ENCODE measurements at regions not wholly inside any gene's neighbourhood (a gene's known extent, or its start where the extent isn't known, plus 50 kb on each side); places are given as distances from the start of the nearest gene placed in this dataset.
"Not testable (repeated sequence)": the region's sequence is repeated elsewhere in the genome, so short reads cannot be mapped to it uniquely, and the experiment has no call there.

DNA sequence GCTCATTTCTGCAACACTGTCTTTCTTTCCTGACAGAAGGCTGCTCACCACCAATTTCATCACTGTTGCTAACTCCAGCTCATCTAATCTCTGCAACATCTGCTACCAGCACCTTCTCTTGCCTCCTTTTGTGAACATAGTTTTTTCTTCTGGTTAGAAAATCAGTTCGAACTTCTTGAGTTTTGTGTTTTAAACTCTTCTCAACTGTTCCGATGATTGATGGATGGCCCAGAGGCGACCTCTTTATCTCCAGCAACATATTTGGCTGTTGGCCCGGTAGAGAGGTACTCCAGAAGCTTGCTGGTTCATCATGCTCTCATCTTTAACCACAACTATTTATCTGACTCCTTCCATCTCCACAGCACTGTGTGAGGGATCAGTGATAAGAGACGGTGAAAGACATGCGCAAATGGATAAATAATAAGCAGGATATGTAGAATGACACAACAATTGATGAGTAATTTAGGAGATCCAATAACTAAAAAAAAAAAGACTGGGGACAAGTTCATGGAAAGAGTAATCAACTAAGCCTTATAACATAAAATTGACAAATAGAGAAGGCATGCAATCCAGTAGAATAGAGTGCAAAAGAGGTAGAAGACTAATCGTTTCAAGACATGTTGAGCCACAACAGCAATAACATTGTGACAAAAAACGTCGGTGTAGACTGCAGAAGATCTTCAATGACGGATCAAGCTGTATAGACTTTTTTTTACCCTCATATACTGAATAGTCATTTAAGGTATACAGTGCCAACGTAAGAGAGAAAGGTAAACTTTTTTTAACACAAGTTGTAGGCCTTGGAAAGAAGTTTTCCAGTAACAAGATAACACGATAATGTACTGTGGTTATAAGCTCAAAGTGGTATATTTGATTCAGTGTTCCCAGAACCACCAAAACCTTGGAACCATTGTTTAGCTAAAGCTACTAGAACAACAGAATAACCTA is 152.2 kb downstream of the CRPPA start:
- POLR2A ChIA-PET = no interaction called here
- ATAC-seq (peak; percentile 72), DNase-seq (no peak)
- Mint-ChIP-seq H3K4me1 (no peaks in the 10 kb centered on the region), H3K27ac (no peak overlapping the region), H3K4me3 (no peak overlapping the region), H3K27me3 (no peaks in the 10 kb centered on the region), H3K36me3 (no peaks in the 10 kb centered on the region), H3K9me3 (no peaks in the 10 kb centered on the region)
- H3K9me3 ChIP-seq (ENCODE audit: control insufficient read depth in 2 of 3, low read length in 3 of 3) = no peaks in the 10 kb centered on the region
- intact Hi-C loops (cut with micrococcal nuclease) = no loop called here
- CTCF ChIA-PET = no interaction called here
- H3K36me3 ChIP-seq (ENCODE audit: control insufficient read depth in 2 of 3, insufficient read depth in 3 of 3, low read length in 3 of 3) = no peaks in the 10 kb centered on the region
- no peaks in the 10 kb centered on the region for H3K4me1 ChIP-seq (ENCODE audit: control insufficient read depth in 2 of 2, insufficient read depth in 2 of 2, low read length in 2 of 2)
- no peak overlapping the region for H3K27ac ChIP-seq (ENCODE audit: low read depth, low read length)
- H3K27me3 ChIP-seq (ENCODE audit: control insufficient read depth in 2 of 2, insufficient read depth in 2 of 2, low read length in 2 of 2) = no peaks in the 10 kb centered on the region
- no peak overlapping the region for H3K4me3 ChIP-seq (ENCODE audit: low read length)

DNA sequence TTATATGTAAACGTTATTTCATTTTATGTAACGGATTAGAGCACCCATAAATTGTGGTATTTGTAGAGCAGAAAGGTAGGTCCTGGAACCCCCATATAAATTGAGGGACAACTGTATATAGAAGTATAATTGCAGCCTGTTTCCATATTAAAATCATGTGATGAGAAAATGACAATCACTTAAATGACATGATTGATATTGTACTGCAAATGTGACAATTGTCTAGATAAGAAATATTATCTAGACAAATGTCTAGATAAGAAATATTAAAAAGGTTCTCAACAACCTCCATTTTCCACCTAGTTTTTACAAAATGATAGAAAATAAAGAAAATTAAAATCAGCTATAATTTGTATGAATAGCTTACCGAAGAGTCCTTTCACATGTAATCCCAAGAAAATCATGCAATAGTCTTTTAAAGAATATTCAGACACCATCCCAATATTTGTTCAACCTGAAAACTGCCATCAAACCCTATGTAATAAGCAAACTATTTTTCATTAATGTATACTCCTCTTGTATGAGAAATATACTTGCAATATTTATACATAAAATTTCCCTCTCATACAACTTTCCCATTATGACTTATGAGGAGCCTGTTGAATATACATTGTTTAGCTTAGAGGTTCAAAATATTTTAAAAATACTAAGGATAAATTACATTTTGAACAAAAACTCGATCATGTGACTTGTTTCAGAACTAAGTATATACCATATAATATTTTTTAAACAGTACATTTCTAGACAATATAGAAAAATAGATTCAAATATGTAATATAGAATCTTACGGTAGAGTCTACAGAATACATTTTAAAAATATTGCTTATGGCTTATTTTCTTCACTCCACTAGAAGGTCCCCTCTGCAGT is 153.2 kb downstream of the CRPPA start:
- CTCF ChIA-PET = no interaction called here
- POLR2A ChIA-PET = no interaction called here

GRCh38 chr7:16266877-16267276 is 154.5 kb downstream of the CRPPA start:
- no peak for ATAC-seq
- Mint-ChIP-seq H3K9me3 (peaks cover 0 to 5% (median 0%) of the 10 kb centered on the region in 11 donors), H3K27ac (no peak overlapping the region), H3K27me3 (no peaks in the 10 kb centered on the region), H3K4me3 (no peak overlapping the region), H3K4me1 (no peaks in the 10 kb centered on the region), H3K36me3 (no peaks in the 10 kb centered on the region)
- H3K9me3 ChIP-seq (ENCODE audit: control insufficient read depth in 2 of 3, low read length in 3 of 3) = no peaks in the 10 kb centered on the region
- H3K27ac ChIP-seq (ENCODE audit: low read depth, low read length) = no peak overlapping the region
- no peaks in the 10 kb centered on the region for H3K36me3 ChIP-seq (ENCODE audit: control insufficient read depth in 2 of 3, insufficient read depth in 3 of 3, low read length in 3 of 3)
- ChIA-PET CTCF (no interaction called here), POLR2A (no interaction called here)
- intact Hi-C loops (cut with micrococcal nuclease) = no loop called here
- no peaks in the 10 kb centered on the region for H3K4me1 ChIP-seq (ENCODE audit: control insufficient read depth in 2 of 2, insufficient read depth in 2 of 2, low read length in 2 of 2)
- no peak for DNase-seq
- H3K4me3 ChIP-seq (ENCODE audit: low read length) = no peak overlapping the region
- H3K27me3 ChIP-seq (ENCODE audit: control insufficient read depth in 2 of 2, insufficient read depth in 2 of 2, low read length in 2 of 2) = no peaks in the 10 kb centered on the region

More for the DNA sequence above, 153.2 kb downstream of the CRPPA start:
- Mint-ChIP-seq H3K36me3 (no peaks in the 10 kb centered on the region), H3K27ac (no peak overlapping the region), H3K9me3 (no peaks in the 10 kb centered on the region), H3K4me3 (no peak overlapping the region), H3K27me3 (no peaks in the 10 kb centered on the region), H3K4me1 (no peaks in the 10 kb centered on the region)
- Histone ChIP-seq H3K27me3 (ENCODE audit: control insufficient read depth in 2 of 2, insufficient read depth in 2 of 2, low read length in 2 of 2) (no peaks in the 10 kb centered on the region), H3K9me3 (ENCODE audit: control insufficient read depth in 2 of 3, low read length in 3 of 3) (no peaks in the 10 kb centered on the region), H3K27ac (ENCODE audit: low read depth, low read length) (no peak overlapping the region), H3K4me1 (ENCODE audit: control insufficient read depth in 2 of 2, insufficient read depth in 2 of 2, low read length in 2 of 2) (no peaks in the 10 kb centered on the region), H3K4me3 (ENCODE audit: low read length) (no peak overlapping the region), H3K36me3 (ENCODE audit: control insufficient read depth in 2 of 3, insufficient read depth in 3 of 3, low read length in 3 of 3) (no peaks in the 10 kb centered on the region)
- intact Hi-C loops (cut with micrococcal nuclease) = no loop called here
- no peak for ATAC-seq
- DNase-seq = no peak

- H3K4me1 ChIP-seq (ENCODE audit: control insufficient read depth in 2 of 2, insufficient read depth in 2 of 2, low read length in 2 of 2); CTCF ChIA-PET; H3K4me3 Mint-ChIP-seq; POLR2A ChIA-PET; H3K4me1 Mint-ChIP-seq; H3K36me3 ChIP-seq (ENCODE audit: control insufficient read depth in 2 of 3, insufficient read depth in 3 of 3, low read length in 3 of 3); DNase-seq; H3K27me3 ChIP-seq (ENCODE audit: control insufficient read depth in 2 of 2, insufficient read depth in 2 of 2, low read length in 2 of 2); H3K9me3 ChIP-seq (ENCODE audit: control insufficient read depth in 2 of 3, low read length in 3 of 3); intact Hi-C loops (cut with micrococcal nuclease); ATAC-seq; H3K36me3 Mint-ChIP-seq; H3K27ac Mint-ChIP-seq; H3K4me3 ChIP-seq (ENCODE audit: low read length); H3K27ac ChIP-seq (ENCODE audit: low read depth, low read length); H3K27me3 Mint-ChIP-seq; H3K9me3 Mint-ChIP-seq: not testable (repeated sequence)
These were observed 154.9 kb downstream of the CRPPA start for GRCh38 chr7:16266470-16266869.

- POLR2A ChIA-PET = no interaction called here
- no peaks in the 10 kb centered on the region for H3K27me3 Mint-ChIP-seq
These were observed 155.4 kb downstream of the CRPPA start for GRCh38 chr7:16265863-16266458.

DNA sequence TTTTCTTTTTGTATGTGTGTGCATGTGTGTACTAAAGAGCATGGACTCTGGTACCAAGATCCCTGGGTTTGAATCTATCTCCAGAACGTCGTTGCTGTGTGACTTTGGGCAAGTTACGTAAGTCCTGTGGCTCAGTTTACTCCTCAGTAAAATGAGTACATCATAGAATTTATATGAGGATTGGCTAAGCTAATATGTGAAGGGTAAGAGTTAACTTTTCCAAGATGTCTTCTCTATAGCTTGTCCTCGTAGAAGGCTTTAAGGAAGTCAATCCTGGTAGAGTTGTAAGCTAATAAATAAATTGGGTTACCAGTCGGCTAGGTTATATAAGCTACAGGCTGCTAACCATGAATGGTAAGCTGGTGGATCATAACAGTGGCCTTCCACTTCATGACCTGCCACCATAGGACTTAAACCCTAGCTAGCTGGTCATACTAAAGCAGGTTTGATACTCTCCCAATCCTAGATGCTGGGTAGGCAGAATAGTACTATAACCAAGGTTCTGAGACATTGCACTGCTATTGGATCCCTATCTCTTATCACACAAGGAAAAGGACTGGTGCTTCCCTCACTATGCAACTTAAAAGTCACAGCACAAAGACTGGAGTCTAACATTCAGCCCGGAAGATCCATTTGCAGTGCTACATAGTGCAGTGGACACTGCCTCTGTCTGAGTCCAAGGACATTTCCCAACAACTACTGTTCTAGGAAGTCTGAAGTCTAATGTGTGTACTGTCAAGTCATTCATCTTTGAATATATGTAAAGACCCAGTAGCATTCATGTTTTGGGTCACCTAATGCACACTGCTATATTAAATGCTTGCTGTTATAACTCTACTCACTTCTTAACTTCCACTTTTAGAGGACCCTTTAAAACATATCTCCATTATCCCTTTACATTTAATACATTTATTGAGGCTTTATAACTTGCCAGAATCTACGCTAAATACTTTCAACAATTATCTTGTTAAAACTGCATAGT is 156.2 kb downstream of the CRPPA start:
- Mint-ChIP-seq H3K4me1 (no peaks in the 10 kb centered on the region), H3K27ac (no peak overlapping the region), H3K36me3 (no peaks in the 10 kb centered on the region), H3K27me3 (no peaks in the 10 kb centered on the region), H3K4me3 (no peak overlapping the region), H3K9me3 (peaks cover 0 to 5% (median 0%) of the 10 kb centered on the region in 11 donors)
- DNase-seq (no peak), ATAC-seq (no peak)
- Histone ChIP-seq H3K4me3 (ENCODE audit: low read length) (no peak overlapping the region), H3K4me1 (ENCODE audit: control insufficient read depth in 2 of 2, insufficient read depth in 2 of 2, low read length in 2 of 2) (no peaks in the 10 kb centered on the region), H3K9me3 (ENCODE audit: control insufficient read depth in 2 of 3, low read length in 3 of 3) (no peaks in the 10 kb centered on the region), H3K36me3 (ENCODE audit: control insufficient read depth in 2 of 3, insufficient read depth in 3 of 3, low read length in 3 of 3) (no peaks in the 10 kb centered on the region), H3K27me3 (ENCODE audit: control insufficient read depth in 2 of 2, insufficient read depth in 2 of 2, low read length in 2 of 2) (no peaks in the 10 kb centered on the region), H3K27ac (ENCODE audit: low read depth, low read length) (no peak overlapping the region)
- ChIA-PET POLR2A (no interaction called here), CTCF (no interaction called here)
- intact Hi-C loops (cut with micrococcal nuclease) = no loop called here

More at GRCh38 chr7:16265863-16266458, 155.4 kb downstream of the CRPPA start:
- Histone ChIP-seq H3K27ac (ENCODE audit: low read depth, low read length) (no peak overlapping the region), H3K27me3 (ENCODE audit: control insufficient read depth in 2 of 2, insufficient read depth in 2 of 2, low read length in 2 of 2) (no peaks in the 10 kb centered on the region), H3K4me1 (ENCODE audit: control insufficient read depth in 2 of 2, insufficient read depth in 2 of 2, low read length in 2 of 2) (no peaks in the 10 kb centered on the region), H3K36me3 (ENCODE audit: control insufficient read depth in 2 of 3, insufficient read depth in 3 of 3, low read length in 3 of 3) (no peaks in the 10 kb centered on the region), H3K4me3 (ENCODE audit: low read length) (no peak overlapping the region), H3K9me3 (ENCODE audit: control insufficient read depth in 2 of 3, low read length in 3 of 3) (no peaks in the 10 kb centered on the region)
- peaks cover 0 to 5% (median 0%) of the 10 kb centered on the region in 11 donors for H3K9me3 Mint-ChIP-seq
- H3K4me1 Mint-ChIP-seq = no peaks in the 10 kb centered on the region
- H3K36me3 Mint-ChIP-seq = no peaks in the 10 kb centered on the region
- CTCF ChIA-PET = no interaction called here
- intact Hi-C loops (cut with micrococcal nuclease) = no loop called here
- no peak overlapping the region for H3K4me3 Mint-ChIP-seq
- ATAC-seq = no peak
- no peak overlapping the region for H3K27ac Mint-ChIP-seq
- DNase-seq = no peak
